GM12872 (cell line): ENCODE measurements at regions not wholly inside any gene's neighbourhood (a gene's known extent, or its start where the extent isn't known, plus 50 kb on each side); places are given as distances from the start of the nearest gene placed in this dataset.

Source experiments
- CTCF ChIP-seq: IDR thresholded peaks from 3 replicates; pipeline ENCODE4 v1.5.1; 2011; ENCODE audit warnings: low read depth, mild to moderate bottlenecking, low read length, moderate library complexity; ENCODE audit not compliant: insufficient read depth

GRCh38 chr18:51653507-51654213 is 456.2 kb upstream of the MEX3C start:
- TF ChIP-seq CTCF, result no peak

GRCh38 chr18:51654488-51655326 is 457.2 kb upstream of the MEX3C start:
- no peak for TF ChIP-seq CTCF

- no peak for TF ChIP-seq CTCF
These were observed 457.8 kb upstream of the MEX3C start for GRCh38 chr18:51655327-51655698.

- no peak for TF ChIP-seq CTCF
These were observed 458.8 kb upstream of the MEX3C start for GRCh38 chr18:51656249-51656648.

- no peak for TF ChIP-seq CTCF
These were observed 461.0 kb upstream of the MEX3C start for GRCh38 chr18:51658436-51658835.

- TF ChIP-seq CTCF, result no peak
These were observed 462.3 kb upstream of the MEX3C start for GRCh38 chr18:51659781-51660180.

GRCh38 chr18:51660188-51660715 is 462.8 kb upstream of the MEX3C start:
- no peak for TF ChIP-seq CTCF
